ENCODE measurements at regions not wholly inside any gene's neighbourhood (a gene's known extent, or its start where the extent isn't known, plus 50 kb on each side); places are given as distances from the start of the nearest gene placed in this dataset.

DNA sequence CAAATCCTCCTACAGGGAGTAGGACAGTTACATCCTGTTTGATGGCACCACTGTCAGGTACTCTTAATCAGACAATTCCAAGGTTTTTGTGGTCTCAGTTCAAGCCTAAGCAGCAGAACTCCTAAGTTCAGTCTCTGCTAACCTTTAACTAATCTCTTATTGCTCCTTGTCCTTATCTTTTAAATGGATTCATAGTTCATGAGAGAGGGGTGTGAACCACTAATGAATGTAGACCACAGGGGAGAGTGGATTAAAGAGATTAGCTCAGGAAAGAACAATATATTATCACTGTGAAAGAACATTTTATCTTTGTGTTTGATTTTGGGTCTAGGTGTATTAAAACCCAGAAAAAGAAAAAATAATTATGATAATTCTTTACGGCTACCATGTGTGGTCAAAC, 168.9 kb downstream of the DCK start:
- no peak for DNase-seq

DNA sequence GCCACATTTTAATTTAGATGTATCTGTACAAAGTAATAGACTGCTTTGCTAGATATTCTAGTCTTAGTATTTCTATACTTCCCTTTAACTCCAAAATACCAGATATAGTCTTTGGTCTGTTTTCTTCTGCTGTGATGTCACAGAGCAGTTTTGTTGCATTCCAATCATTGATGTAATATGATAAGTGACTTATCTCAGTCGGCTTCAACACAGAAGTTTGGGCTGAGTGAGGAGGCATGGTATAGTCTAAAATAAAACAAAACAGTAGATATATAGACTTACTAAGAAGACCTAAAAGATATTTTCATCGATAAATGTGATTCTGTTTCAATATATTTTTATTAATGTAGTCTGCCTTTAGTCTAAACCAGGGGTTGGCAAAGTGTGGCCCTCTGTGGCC, 169.9 kb downstream of the DCK start:
- DNase-seq, result no peak

DNA sequence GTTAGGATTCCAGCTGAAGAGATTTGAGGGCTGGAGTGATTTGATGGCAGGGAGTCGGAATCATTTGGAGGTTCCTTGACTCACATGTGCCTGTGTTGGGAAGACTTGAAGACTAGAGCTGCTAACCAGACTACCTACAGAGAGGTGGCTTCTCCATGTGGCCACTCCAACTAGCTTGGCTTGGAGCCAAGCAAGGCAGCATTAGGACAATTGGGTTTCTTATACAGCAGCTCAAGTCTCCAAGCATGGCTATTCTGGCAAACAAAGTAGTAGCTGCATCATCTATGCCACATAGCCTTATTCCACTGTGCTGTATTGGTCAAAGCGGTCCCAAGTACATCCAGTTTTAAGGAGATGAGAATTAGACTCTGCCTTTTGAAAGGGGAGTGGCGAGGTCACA, 171.7 kb upstream of the SLC4A4 start:
- DNase-seq, result no peak

DNA sequence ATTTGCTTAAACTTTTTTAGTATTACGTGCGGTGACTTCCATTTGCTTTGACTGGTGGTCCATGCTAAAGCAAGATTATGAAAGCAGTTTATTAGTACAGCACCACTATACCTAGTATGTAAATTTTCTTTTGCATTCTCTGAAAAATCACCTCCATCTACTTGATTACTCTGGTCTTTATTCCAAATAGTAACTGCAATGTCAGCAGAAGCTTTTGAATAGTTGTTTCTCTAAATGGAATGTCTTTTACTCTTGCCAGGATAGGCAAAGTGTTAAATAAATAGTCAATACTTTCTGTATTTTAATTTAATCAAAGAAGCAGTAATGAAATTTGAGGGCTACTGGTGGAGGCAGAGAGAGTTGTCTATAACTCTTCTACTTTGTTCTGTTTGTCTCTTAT, 167.2 kb upstream of the SLC4A4 start:
- no peak for DNase-seq

DNA sequence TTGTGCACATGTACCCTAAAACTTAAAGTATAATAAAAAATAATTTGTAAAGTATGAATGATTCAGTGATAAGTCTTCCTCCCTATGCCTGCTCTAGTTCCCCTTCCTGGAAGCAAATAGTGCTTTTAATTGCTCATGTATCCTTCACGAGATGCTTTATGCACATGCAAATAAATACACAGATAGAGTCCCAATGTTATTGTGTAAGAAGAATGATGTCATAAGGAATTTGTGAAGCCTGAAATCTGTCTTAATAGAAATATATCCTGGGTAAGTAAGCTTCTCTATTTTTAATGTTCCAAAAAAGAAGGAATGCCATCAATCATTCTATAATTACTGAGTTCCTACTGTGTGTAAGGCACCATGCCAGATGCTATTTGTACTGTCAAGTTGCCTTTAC, 157.5 kb upstream of the SLC4A4 start:
- no peak for DNase-seq

DNA sequence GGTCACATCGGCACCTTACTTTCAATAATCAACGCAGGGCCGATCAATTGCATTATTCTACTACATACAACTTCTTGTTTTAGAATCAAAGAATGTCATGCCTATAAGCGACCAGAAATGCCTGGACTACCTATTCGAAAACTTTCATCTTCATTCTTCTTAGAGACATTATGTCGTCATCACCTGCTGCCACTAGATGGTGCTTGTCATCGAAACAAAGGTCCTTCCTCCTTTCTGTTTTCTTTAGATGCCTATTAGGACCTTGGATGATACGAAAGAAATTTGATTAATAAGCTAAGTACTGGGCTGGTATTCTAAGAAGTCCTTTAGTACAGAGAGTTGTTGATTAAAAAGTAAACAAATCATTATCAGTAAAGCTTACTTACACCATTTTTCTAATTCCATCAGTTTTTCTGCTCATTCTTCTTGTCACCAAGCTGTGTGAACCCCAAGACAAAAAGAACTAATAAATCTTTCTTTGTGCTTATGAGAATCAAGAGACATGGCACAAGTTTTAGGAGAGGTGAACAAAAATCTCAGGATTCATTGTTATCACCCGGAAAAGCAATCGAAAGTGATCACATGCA, 154.5 kb upstream of the SLC4A4 start:
- no peak for DNase-seq

DNA sequence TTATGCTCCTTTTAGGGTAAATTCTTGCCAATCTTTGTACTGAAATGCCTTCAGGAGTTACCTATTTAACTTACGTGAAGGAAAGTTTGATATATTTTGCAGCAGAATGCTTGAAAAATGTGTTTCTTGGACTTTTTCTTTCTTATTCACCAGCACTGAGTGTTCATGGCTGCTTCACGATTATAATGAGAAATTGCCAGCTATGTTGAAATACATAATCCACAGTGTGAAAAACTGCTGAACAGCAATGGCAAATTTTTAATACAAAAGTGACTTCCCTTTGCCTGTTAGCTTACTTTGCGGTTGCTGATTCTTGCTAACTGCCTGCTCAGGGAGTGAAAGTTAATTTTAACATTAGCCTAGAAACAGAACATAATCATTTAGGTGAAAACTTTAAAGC, 153.8 kb upstream of the SLC4A4 start:
- no peak for DNase-seq

DNA sequence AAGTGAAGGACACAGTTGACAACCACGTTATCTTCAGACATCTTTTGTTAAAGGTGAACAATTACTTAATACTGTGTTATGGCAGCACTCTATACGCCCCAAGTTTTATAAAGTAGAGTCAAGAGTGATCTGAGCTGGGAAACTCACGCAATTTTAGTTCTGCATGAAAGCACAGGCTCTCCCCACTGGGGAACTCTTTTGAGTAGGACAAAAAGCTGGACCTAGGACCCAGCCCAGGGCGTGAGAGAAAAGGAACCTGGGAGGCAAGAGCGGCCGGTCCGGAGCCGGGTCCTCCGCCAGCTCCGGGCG, 152.6 kb upstream of the SLC4A4 start:
- no peak for DNase-seq

DNA sequence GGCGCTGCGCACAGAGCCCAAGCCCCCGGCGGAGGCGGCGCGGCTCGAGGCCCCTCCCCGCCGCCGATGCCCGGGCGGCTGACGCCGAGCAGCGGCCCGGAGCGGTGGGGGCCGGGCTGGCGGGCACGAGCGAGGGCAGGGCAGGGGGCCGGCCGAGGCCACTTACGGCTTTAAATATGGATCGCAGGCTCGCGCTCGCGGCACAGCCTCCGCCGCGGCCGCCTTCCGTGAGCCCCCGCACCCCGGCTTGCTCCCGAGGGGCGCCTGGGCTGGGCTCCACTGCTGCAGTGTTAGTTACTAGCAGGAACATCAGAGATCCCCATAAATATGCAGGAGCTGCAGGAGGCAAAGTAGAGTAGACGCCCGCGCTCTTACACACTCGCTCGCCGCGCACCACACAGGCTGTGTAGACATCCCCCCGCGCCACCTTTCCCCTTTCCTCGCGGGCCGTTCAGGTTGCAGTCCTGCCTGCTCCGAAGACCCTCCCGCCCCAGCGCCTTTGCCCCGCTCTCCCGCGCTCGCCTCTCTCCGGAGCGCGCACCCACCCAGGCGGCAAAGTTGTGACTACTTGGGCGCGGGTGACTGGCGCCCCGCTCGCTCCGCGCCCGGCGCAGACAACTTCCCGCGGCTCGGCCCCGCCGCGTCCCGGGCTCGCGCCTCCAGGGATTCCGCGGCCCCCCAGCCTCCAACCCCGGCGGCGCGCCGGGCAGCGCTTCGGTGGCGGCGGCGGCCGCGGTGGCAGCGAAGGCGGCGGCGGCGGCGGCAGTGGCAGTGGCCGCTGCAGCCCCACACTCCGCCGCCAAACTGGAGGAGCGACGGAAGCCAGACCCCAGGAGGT, 152.0 kb upstream of the SLC4A4 start:
- peak; percentile 17 for DNase-seq

DNA sequence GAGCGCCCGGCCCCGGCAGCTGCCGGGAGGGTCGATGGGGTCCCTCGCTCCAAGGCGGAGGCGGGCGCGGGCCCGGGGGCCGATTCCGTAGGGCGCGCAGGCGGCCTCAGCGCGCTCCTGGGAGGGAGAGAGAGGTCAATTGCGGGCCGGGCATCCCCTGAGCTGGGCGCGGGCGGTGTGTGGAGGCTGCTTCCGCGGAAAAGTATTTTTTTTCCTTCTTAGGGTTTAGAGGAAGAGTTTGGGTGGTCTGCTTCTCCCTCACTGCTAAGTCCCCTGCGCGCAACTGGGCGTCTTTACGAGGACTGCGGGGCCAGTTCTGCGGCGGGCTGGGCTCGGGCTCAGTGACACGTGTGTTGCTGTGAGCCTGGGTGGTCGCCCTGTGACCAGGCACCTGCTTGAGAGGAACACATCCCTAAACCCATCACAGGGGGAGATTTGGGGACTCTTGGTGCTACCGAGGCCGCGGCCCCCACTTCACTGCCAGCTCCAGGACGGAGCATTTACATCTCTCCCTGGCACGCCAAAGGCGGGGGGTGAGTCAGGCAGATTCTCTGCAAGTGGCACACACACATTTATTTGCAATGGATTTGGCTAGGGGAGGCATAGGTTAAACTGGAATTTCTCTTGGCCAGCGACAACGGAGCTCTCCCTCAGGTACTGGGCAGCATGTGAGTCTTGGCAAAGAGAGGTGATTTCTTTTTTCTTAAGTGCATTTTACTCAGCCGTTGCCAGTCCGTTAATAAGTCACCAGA, 151.2 kb upstream of the SLC4A4 start:
- DNase-seq, result no peak

DNA sequence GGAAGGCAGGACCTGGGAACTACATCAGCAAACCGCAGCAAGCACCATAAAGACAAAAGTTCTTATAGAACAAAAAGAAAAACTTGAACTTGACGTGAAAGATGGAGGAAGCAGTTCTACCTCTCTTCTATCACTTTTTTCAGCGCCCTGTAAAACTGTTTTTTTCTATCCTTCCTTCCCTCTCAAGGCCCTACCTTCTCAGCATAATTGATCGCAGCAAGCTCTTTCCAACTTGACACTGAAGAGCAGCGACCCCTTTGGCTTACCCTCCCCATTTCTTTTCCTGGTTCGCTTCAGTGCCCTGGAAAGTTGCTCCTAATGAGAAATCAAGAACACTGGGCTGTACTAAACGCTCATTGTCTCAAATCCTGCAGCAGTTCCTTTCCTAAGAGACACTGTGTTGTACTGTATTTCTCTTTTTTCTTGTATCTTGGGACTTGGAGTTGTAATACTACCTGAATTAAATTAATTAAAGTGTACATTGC, 150.6 kb upstream of the SLC4A4 start:
- DNase-seq, result no peak

DNA sequence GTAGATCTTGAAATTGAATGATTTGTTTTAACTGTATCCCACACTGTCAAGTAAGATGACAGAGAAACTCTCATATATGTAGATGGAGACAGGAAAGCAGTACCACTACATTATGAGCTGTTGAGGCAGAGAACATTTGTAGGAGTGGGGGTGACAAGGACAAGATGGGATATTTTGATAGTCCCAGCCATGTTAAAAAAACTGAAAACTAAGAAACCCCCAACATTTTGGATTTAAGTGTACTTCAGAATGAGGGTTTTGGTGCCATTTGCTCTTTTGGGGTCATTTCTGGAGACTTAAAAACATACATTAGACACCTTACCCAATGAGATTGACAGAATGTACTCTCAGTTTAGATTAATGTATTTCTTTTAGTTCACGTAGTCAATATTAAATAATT, 149.9 kb upstream of the SLC4A4 start:
- no peak for DNase-seq

DNA sequence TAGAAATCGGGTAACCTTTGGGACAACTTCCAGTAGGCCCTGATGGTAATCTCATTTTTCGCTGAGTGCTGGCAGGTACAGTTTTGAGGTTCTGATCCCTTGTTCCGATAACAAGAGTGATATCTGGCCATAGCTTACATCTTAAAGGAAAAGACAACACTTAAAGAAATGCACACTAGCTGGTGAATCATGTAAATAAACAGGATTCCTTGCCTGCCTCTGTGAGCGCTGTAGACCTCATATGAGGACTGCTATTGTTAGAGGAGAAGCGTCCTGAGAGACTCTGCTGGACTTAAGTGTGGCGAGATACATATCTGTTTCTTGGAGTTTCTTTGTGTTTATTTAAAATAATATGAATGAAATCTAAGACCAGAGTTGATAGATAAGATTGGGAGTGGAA, 149.3 kb upstream of the SLC4A4 start:
- DNase-seq, result no peak

DNA sequence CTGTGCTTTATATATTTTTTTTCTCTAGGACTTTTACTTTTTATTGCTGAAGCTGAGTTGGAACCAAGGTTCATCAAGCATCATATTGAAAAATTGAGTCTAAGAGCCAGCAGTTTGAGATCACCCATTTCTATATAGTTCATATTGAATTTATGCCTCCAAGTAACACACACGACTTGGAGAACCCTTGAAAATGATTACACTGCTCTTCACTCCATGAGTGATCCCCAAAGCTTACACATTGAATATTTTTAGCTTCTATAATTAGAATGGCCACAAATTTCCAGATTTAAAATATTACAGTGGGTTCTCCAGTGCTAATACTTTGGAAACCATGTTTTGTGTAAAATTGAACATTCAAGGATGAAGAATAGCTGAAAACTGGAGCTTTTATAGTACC, 144.4 kb upstream of the SLC4A4 start:
- DNase-seq, result no peak

DNA sequence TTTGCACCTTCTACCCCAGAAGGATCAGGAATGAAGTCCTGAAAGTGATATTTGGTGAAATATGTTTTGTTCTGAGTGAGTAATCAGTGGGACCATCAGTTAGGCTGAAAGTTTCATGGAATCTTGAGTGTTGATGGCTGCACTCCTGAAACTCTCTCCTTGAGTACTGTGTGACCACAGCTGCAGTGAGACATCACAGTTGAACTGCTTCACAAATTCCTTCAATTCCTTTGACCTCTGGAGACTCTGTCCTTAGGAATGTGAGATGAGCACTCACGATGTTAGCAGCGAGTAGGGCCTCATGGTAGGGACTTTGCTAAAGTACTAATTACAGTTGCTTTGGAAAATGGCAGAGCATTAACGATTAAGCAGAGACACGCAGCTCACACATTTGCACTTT, 142.9 kb upstream of the SLC4A4 start:
- DNase-seq, result no peak

DNA sequence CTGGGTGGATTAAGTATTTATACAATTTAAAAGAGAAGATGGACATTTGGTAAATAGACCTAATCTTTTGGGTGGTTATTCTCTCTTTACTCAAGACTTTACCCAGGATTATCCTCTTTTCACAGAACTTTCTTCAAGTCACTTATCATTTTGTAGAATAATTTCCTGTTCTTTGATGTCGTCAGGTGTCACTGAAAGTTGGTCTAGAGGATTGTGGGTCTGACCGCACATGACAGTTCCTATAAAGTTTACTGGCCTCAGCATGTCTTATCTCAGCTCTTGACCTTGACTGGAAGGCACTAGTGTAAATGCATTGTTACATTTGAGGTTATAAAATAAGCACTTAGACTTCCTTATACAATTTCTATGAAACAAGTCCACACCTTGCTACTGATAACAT, 139.9 kb upstream of the SLC4A4 start:
- no peak for DNase-seq

DNA sequence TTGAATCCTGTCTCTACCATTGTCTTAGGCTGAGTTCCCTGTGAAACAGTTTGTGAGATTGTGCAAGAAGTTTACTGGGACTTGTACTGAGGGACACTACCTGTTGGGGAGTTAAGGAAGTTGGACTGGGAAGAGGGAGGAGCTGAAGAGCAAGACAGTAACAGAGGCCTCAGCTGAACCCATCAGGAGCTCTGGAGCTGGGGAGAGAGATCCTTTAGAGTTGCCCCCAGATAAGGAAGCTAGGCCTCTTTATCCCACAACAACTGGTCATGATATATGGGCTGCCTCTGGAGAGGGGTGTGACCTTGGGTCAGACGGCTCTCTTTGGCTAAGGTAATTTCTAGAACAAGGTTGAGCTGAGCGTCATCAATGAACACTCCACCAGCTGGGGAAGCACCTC, 137.8 kb upstream of the SLC4A4 start:
- DNase-seq, result no peak

DNA sequence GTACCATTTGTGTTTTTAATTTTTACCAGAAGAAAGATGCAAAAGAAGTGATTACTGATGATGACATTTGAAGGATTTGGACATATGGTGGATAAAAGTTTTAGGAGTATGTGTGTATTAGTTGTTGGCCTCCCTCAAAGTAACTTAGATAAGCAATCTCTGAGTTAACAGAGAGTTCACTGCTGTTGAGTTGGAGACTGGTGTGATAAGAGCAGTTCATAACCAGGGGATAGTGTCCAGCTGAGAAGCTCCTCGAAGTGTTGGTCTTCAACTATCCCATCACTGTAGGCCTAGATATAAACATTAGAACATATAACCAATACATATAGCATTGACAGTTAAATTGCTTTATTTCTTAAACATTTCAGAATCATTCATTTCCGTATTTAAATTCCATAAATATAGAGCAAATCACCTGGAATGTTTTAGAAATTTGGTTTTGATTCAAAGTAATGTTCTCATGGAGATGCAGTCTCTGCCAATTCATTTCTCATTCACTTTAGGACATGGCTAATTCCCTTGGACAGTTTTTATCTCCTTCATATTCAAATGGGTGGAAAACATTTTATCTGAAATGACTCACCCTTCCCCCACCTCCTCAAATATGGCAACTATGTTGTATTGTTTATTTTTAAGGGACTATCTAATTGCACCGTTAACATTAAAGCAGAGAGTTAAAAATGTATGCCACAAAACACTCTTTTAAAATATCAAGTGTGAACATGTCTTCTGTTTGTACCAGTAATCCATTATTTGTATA, 136.8 kb upstream of the SLC4A4 start:
- DNase-seq, result no peak

DNA sequence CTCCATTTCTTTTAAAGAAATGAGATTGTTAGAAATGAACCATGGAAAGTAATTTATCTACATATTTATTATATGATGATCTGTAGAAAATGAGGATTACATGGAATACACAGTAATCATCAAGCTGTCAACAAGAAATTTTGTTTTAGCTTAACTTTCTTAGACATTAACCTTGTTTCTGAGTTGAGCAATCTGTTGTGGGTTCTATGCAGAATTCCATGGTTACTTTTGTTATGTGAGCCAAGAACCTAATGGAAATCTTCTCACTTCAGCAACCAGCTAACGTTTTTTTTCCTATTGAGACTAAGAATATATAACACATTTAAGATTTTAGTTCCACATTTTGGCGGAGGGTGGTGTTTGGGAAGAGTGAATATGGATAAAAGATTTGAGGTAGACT, 136.1 kb upstream of the SLC4A4 start:
- no peak for DNase-seq

DNA sequence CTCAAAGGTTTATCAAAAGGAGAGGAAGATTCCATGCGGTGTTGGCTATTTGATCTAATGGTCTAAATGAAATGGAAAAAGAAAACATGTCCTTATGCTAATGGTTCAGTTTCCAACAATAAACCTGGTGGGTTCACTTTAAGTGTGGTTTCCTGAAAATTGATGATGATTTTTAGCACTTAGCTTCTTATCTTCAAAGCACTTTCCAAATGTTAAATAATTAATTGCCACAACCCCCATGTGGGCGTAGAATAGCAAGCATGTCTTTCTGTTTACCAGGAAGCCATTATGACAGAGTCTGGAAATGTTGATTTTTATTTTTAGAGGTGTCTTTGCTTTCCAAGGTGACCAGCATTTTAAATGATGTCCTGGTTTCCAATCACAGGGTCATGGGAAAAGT, 134.8 kb upstream of the SLC4A4 start:
- no peak for DNase-seq

DNA sequence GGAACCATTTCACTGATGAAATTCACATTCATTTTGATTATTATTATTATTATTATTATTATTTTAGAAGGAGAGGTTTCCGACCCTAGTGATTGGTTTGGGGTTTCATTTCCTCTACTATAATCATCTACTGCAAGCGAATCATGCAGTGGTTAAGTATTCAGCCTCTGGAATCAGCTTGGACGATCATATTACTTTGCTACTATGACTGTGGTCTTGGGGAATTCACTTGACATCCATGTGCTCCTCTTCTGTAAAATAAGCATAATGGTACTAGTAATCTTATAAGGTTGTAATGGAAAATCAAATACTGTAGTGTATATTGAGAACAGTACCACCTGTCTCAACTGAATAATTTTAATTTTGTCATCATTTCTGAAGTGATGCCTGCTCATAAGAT, 132.1 kb upstream of the SLC4A4 start:
- no peak for DNase-seq

DNA sequence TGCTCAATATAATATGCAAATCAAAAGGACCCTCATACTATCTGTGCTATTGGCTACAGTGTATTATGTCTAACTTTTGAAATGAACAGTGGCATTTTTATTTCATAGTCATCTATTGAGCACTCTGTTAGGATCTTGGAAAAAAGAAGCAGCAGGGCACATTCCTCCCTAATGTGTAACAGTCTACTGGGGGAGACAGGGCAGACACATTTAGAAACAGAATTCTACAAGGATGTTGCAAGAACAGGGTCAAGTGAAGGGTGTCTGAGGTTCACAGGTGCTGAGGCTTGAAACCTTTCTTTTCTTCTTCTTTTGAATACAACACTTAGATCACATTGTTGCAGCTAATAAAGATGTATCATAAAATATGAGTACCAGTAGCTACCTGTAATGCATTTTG, 129.7 kb upstream of the SLC4A4 start:
- DNase-seq, result no peak

DNA sequence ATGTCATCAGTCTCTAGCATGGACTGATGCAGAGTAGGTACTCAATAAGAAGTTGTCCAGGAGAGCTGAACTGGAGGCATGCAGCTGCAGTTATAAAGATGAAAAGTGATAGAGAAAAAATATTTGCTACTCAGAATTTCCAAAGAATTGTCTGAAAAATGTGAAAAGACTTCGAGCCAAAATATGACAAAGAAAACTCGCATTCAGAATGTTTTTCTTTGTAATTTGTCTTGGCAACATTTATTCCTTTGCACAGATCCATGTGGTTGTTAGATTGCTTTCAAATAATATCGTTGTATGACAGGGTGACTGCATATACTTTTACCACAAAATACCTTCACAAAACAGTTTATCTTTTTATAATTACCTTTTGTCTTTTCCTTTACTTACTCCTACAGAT, 128.0 kb upstream of the SLC4A4 start:
- no peak for DNase-seq

DNA sequence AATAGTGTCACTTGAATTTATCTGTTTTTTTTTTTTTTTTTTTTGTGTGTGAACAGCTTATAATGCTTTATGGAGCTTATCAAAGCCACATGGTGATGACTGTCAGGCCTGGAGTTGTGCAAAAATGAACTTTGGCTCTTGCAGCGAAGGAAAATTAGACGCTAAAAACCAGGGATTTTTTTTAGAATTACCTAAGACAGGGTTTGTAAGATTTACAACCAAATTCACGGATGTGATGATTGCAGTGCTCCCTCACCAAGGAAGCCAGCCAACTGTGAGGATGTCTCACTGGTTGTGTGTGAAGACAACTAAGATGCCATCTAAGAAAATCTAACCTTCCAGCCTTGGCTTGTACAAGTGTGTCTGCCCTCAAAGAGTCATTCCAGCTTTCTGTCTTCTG, 127.1 kb upstream of the SLC4A4 start:
- DNase-seq, result no peak
